Uterus (tissue), 2 donors: ENCODE measurements at regions not wholly inside any gene's neighbourhood (a gene's known extent, or its start where the extent isn't known, plus 50 kb on each side); places are given as distances from the start of the nearest gene placed in this dataset.

Experiments
- CTCF ChIP-seq, 4 experiments: fragments of 200-600 bp in 2 of 4; fragments of 450-650 bp in 2 of 4; sonication (generic) in 2 of 4; IDR thresholded peaks; one replicate each; pipeline ENCODE4 v1.5.1; 2016 to 2019; ENCODE audit warnings: antibody characterized with exemption in 4 of 4, mild to moderate bottlenecking in 2 of 4, moderate library complexity in 1 of 4
- POLR2A ChIP-seq, 2 donors: fragments of 450-650 bp; IDR thresholded peaks; one replicate each; pipeline ENCODE4 v1.6.1; 2016; ENCODE audit warnings: antibody characterized with exemption in 2 of 2, mild to moderate bottlenecking in 1 of 2, moderate library complexity in 1 of 2

GRCh38 chr10:64303566-64303965 is 782.4 kb downstream of the REEP3 start:
- no peak for TF ChIP-seq CTCF (IDR thresholded peaks at IDR 0.05)
- TF ChIP-seq POLR2A (IDR thresholded peaks at IDR 0.05) = no peak
